ENCODE measurements at regions not wholly inside any gene's neighbourhood (a gene's known extent, or its start where the extent isn't known, plus 50 kb on each side); places are given as distances from the start of the nearest gene placed in this dataset.

- TF ChIP-seq CTCF (conservative IDR thresholded peaks at IDR 0.05; ENCODE audit: low read depth in 2 of 2) (no peak), EZH2 (IDR thresholded peaks at IDR 0.05; ENCODE audit: low read depth, unreplicated experiment) (no peak), REST (IDR thresholded peaks at IDR 0.05; ENCODE audit: unreplicated experiment) (no peak), CREB1 (CRISPR knock-in tag; IDR thresholded peaks at IDR 0.05; ENCODE audit: low read depth) (no peak), POLR2AphosphoS5 (IDR thresholded peaks at IDR 0.05; ENCODE audit: low read depth) (no peak), JUNB (IDR thresholded peaks at IDR 0.05; ENCODE audit: unreplicated experiment) (no peak), EZH2phosphoT487 (IDR thresholded peaks at IDR 0.05; ENCODE audit: unreplicated experiment) (no peak), NANOG (IDR thresholded peaks at IDR 0.05; ENCODE audit: borderline replicate concordance) (no peak), ETS1 (IDR thresholded peaks at IDR 0.05) (no peak)
Observed at GRCh38 chr16:50455288-50455845, 86.6 kb upstream of the BRD7 start.

Measured in GM23338 (cell line).